HG03378 (cell line): ENCODE measurements at regions not wholly inside any gene's neighbourhood (a gene's known extent, or its start where the extent isn't known, plus 50 kb on each side); places are given as distances from the start of the nearest gene placed in this dataset.

Source experiments
- ATAC-seq: cut with Tn5 transposase; IDR thresholded peaks from one replicate; pipeline ENCODE4 v1.9.1; 2021; ENCODE audit warnings: mild to moderate bottlenecking, moderate library complexity; ENCODE audit not compliant: unreplicated experiment

DNA sequence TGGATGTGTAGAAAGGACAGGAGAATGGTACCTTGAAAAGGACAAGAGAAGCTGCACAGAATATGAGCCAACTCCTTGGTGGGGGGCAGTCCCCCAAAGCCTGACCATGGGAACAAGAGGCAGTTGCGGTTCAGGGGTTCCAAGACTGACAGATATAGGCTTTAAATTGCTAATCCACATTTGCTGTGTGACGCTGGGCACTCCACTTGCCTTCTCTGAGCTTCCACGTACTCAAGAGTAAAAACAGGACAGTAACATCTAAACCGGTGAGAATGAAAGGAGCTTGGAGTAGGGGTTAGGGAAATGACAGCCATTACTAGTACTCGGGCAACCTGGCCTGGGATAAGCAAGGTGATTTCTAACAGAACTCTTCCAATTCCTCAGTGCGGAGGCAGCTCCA is 57.9 kb upstream of the LRFN2 start:
- ATAC-seq, result no peak

DNA sequence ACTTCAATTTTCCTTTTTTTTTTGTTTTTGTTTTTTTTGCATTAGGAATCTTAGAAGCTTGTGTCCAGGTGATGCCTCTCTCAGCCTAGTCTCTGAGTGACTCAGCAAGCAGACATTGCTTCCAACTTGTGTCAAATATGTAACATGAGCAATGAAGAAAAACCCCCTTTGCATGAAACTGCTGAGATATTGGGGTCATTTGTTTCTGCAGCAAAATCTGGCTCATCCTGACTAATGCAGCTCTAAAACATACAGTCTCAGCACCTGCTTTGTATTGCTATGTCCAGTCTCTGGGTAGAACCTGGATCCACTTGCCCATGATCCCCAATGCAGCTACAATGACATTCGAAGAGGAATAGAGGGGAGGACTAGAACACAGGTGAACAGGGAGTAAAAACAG is 55.7 kb upstream of the LRFN2 start:
- no peak for ATAC-seq

DNA sequence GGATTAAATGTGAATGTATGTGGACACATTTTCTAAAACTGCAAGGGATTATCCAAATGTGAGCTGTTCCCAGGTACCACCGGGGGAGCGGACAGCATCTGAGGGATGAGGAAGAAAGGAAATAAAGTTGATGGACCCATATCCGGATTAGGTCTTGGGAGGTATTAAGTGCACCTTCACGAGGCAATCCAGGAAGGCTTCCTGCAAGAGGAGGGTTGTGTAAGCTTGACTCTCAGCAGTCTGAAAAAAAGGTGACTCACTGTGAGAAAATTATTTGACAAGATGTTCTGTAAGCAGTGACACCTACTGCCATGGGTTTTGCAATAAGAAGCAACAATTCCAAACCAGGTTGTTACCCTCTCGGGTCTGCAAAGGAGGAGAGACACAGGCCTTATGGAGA is 55.0 kb upstream of the LRFN2 start:
- no peak for ATAC-seq

DNA sequence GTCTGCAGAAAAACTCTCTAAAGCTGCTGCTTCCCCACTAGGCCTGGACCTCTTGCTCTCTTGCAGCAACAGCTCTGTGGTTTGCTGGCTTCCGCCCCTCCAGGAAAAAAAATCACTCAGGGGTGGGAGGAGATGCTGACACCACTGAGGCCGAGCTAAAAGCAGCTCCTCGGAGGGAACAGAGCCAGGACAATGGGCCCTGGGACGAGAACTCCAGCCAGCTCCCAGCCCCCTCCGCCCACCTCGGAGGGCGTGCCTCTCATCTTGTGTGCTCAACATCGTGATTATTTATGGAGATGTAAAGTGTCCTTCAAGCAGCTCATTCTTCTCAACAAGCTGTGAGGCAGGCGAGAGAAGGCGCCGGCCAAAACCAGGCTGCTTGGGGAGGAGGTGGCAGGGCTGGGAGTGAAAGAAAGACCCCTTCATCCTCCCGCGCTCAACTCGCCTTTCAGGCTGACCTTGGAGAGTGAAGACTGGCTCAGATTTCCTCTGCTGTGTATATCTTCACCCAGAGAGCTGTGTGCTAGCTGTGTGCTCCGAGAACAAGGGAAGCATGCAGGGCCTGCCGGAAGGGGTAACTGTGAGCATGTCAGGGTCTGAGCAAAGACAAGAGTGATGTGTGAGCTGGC is 53.5 kb upstream of the LRFN2 start:
- no peak for ATAC-seq
